ENCODE measurements at regions not wholly inside any gene's neighbourhood (a gene's known extent, or its start where the extent isn't known, plus 50 kb on each side); places are given as distances from the start of the nearest gene placed in this dataset.

DNA sequence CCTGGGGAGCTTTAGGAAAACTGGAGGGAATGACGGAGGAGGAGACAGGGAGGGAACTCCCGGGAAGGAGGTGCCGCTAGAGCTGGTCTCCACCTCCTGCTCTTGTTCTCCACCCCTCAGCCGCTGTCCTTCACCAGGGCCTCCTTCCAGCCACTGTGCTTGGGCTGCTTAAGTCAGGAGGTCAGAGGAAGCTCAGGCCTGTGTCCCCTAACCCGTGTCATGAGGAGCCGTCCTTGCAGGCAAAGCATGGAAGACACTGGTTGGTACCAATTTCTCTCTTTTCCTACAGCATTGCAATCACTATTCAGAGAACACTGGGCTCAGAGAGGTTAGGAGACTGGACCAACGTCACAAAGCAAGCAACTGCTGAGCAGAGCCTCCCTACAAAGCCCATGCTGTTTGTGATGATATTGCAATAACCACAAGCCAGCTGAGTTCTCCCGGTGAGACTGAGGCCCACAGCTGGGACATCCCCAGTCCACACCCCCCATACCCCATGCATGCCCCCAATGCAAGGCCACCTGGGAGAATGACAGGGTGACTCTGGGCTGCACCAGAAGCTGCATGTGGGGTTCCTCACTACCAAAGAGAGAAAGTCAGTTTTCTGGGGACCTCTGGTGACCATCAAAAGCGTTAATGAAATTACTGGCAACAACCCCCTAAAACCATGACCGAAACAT is 427.5 kb downstream of the NPHP4 start:
- TF ChIP-seq EZH2 (IDR thresholded peaks at IDR 0.05; ENCODE audit: low read length, missing control alignments) = no peak
- TF ChIP-seq, protein P1, sequence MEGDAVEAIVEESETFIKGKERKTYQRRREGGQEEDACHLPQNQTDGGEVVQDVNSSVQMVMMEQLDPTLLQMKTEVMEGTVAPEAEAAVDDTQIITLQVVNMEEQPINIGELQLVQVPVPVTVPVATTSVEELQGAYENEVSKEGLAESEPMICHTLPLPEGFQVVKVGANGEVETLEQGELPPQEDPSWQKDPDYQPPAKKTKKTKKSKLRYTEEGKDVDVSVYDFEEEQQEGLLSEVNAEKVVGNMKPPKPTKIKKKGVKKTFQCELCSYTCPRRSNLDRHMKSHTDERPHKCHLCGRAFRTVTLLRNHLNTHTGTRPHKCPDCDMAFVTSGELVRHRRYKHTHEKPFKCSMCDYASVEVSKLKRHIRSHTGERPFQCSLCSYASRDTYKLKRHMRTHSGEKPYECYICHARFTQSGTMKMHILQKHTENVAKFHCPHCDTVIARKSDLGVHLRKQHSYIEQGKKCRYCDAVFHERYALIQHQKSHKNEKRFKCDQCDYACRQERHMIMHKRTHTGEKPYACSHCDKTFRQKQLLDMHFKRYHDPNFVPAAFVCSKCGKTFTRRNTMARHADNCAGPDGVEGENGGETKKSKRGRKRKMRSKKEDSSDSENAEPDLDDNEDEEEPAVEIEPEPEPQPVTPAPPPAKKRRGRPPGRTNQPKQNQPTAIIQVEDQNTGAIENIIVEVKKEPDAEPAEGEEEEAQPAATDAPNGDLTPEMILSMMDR (conservative IDR thresholded peaks at IDR 0.05 in 1 of 2, IDR thresholded peaks at IDR 0.05 in 1 of 2; ENCODE audit: low read depth in 1 of 2, low read length in 2 of 2) = no peak

Data from fibroblast of lung (primary cell).